ENCODE measurements at regions not wholly inside any gene's neighbourhood (a gene's known extent, or its start where the extent isn't known, plus 50 kb on each side); places are given as distances from the start of the nearest gene placed in this dataset.

DNA sequence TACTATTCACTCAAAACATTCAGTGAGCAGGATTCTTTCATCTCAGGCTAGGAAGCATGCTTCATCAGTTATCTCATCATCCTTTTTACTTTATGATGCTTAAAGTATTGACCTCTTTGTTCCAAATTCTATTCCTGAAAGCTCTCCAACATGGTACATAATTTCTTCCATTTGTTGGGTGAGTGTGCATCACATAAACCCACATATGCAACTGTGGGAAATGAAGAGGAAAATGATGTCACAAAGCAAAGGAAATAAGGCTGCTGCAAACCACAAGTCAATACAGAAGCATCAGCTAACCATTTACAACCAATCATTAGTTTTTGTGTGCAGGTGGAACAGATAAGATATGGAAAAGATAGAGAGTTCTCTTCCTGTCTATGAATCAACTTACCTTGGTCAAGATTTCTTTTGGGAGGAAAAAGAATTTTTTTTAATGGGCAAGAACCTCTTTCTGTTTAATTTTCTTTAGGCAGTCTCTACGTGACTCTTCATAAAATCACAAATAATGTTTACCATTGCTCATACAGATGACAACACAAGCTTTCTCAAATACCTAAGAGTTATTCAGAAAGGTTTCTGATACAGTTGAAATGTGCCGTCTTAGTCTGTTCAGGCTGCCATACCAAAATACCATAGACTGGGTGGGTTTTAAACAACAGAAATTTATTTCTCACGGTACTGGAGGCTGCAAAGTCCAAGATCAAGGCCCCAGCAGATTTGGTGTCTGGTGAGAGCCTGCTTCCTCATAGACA lies 259.9 kb downstream of the ADGRG6 start:
- DNase-seq (ENCODE audit: low spot score): no peak

DNA sequence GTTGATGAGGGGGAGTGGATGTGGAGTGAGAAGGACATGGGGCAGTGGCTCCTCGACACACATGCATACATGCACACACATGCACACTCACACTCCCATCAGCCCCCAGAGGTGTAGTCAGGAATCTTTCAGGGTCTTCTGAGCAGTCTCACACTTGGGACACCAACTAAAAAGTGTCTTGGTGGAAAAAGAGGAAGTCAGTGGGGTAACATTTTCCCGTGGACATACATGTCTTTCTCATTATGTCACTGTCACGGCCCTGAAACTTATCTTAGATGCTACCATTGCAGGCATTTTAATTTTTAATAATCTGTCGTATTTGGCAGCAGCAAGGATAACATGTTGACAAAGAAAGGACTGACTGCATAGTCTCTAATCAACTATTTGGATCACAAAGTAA lies 261.1 kb downstream of the ADGRG6 start:
- no peak for DNase-seq (ENCODE audit: low spot score)

DNA sequence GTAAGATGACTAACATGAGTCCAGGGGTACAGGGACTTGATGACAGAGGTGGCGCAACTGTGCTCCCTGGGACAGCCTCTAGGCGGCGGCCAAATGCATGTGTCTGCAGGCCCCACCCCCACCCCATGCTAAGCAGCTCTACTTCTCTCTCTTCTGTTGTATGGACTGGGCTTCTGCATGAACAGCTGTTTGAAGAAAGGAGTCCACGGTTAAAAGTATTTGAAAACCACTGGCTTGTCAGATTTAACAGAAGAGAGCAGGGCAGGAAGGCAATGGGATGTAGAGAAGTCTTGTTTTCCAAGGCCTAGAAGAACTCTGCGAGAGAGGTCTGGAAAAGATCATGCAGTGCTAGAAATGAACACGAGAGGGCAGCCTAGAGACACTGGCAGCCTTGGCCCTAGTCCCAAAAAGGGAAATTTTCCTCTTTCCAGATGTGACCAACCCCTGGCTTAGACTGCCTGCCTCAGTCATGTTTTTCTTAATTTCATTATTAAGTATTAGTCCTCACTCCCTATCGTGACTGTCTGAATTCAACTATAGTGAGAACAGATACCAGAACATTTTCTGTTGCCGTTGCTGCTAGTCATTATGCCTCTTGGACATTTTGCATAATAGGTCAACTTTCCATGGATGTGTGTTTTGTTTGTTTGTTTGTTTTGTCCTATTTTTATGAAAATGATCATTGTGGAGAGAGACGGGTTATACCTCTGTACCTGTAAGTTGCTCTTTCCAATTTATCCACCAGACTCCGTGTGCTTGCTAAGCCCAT lies 265.0 kb downstream of the ADGRG6 start:
- peak; percentile 51 for DNase-seq (ENCODE audit: low spot score)

DNA sequence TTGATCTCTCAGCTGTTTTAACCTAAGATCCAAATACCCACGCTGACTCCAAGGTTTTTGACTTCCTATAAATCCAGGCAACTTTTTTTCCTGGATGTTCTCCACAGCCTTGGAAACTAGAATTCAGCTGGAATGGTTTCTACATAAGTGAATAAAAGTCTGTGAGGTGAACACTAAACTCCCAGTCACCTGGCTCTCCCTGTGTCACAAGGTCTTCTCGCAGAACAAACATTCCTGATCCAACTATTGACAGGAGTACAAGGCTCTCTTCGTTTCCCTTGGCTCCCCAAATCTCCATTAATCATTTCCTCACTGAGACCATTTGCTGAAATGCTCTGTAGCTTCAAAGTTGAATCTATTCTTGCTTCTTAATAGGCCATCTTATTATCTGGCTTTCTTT lies 265.7 kb downstream of the ADGRG6 start:
- DNase-seq (ENCODE audit: low spot score): peak; percentile 14

DNA sequence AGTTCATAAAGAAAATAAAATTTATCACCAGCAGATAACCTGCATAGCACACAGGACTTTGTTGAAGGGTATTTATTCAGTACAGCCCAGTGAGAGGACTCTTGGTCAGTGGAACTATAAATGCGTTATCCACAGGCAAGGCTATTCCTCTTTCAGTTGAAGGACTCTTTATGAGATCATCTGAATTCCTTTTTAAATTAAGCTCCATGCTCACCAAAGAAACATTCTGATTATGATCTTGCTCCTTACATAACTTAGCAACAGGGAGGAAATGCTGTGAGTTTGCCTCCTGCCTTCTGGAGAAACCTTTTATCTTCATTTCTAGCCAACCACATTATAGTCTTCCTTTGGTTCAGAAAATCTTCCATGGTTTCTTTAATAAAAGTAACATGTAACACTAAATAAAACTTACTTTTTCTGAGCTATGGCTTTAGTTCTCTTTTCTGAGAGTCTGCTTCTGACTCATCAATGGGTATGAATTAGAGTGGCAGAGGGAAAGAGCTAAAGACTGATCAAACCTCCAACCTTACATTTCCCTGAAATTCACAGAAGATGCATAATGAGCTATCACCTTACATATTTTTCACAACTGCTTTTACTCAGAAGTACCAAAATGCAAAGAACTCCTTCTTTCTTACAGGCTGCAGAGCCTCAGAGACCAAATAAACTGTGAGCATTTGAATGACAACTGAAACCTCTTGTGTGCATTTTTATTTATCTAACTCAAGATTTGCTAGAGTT lies 267.2 kb downstream of the ADGRG6 start:
- no peak for DNase-seq (ENCODE audit: low spot score)

DNA sequence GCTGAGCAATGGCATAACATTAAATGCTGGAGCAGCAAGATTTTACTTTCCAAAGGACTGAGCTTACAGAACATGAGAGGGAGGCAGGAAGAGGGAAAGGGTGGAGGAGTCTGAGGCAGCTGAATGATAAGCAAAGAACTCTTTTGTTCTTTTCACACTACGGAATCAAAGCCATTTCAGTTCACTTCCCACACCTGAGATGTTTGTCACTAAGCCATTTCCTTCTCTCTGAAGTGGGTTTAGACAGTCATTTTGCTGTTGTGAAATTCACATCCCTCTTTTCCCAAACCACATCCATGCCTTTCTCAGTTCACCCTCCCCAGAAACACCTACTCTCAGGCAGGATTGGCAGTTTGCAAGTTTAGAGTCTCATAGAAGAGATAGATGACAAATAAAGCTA lies 267.9 kb downstream of the ADGRG6 start:
- no peak for DNase-seq (ENCODE audit: low spot score)

DNA sequence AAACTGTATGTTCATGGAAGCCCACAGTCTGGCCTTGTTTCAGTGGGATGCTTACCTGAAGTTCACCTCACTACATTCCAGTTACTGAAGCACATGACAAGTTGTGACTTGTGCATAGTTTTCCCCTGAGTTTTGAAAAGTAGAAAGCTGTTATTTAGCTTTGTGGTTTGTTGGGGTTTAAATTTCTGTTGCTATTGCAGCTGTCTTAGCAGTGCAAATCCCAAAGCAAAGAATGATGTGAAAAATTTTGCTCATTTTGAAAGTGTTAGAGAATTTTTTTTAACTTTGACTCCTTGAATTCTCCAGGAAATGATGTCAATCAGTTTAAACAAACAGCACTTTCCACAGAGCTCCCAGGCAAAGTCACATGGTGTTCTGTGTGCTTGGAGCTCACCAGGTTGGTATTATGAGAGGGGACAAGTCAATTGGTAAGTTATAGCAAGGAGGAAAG lies 268.4 kb downstream of the ADGRG6 start:
- no peak for DNase-seq (ENCODE audit: low spot score)

DNA sequence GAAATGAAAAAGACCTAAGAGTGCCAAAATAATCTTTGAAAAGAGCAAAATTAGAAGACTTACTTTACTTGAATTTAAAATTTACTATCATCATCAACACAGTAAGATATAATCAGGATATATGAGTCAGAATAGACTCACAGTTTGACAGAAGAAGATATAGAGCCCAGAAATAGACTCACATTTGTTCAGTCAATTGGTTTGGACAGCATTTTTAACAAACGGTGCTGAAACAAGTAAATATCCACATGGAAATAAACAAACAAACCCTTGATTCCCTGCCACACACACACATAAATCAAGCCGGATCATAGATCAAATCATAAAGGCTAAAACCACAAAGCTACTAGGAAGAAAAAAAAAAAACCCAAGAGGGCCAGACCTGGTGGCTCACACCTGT lies 291.1 kb downstream of the ADGRG6 start:
- DNase-seq (ENCODE audit: low spot score): no peak

DNA sequence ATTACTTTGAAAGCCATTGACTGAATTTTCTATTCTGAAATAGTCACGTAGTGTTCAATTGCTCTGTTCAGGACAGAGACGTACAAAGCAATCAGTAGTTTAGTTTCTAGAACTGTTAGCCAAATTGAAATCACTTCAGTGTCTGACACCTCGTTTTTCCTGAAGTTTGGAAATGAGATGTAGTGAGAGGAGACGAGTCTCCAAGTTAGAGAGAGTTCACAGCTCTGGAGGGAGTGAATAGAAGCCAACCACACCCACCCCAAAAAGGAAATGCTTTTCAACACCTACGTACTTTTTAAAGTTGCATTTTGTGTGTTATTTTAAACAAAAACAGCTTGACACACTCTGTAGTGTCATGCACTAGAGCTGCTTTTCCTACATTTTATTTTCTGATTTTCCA lies 296.0 kb downstream of the ADGRG6 start:
- DNase-seq (ENCODE audit: low spot score): no peak

DNA sequence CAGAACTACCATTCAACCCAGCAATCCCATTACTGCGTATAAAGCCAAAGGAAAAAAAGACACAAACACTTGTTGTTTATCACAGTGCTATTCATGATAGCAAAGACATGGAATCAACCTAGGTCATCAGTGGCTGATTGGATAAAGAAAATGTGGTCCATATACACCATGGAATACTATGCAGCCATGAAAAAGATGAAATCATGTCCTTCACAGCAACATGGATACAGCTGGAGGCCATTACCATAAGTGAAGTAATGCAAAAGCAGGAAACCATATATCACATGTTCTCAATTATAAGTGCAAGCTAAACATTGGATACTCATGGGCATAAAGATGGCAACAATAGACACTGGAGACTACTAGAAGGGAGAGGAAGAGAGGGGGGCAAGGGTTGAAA lies 299.6 kb downstream of the ADGRG6 start:
- no peak for DNase-seq (ENCODE audit: low spot score)

DNA sequence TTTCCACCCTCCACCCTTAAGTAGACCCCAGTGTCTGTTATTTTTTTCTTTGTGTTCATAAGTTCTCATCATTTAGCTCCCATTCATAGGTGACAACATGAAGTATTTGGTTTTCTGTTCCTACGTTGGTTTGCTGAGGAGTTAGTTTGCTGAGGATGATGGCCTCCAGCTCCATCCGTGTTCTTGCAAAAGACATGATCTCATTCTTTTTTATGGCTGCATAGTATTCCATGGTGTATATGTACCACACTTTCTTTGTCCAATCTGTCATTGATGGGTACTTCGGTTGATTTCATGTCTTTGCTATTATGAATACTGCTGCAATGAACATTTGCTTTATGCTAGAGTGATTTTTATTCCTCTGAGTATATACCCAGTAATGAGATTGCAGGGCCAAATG lies 301.2 kb downstream of the ADGRG6 start:
- no peak for DNase-seq (ENCODE audit: low spot score)

DNA sequence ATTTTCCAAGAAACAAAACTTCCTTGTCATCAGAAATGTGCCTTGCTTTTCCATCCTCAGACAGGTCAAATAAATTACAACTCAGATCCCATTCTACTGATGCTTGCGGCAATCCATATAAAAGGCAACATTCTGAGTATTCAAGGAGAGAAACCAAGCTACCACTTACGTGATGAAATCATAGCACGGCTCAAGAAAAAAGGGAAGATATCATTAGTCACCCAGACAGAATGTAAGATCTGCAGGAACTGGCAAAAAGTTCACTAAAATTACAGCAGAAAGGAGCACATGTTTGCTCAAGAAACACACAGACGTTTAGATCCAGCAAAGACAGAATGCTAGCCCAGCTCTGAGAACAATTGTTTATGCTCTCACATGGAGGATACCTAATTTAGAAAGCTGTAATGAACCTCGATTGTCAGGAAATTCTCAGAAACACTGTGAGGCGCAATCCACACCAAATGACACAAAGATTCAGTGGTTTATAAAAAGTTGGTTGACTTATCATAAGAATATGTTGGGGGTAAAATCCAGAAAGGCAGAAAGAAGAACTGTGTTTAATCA lies 304.2 kb downstream of the ADGRG6 start:
- no peak for DNase-seq (ENCODE audit: low spot score)

DNA sequence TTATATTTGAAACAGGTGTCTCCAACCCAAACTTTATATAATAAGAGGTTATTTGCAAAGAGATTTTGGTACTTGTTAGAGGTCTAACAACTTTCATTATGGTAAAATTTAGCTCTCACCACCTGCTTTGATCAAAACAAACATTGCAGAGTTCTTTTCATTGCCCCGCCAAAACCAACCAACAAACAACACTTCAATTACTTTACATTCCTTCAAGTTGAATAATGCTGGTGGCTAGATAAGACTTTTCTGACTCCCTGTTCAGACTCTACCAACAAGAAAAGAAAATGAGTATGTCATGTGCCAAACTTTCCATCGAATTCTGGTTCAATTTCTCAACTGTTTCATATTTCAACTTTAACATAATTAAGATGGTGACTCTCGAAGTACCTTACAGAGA lies 311.1 kb downstream of the ADGRG6 start:
- no peak for DNase-seq (ENCODE audit: low spot score)

DNA sequence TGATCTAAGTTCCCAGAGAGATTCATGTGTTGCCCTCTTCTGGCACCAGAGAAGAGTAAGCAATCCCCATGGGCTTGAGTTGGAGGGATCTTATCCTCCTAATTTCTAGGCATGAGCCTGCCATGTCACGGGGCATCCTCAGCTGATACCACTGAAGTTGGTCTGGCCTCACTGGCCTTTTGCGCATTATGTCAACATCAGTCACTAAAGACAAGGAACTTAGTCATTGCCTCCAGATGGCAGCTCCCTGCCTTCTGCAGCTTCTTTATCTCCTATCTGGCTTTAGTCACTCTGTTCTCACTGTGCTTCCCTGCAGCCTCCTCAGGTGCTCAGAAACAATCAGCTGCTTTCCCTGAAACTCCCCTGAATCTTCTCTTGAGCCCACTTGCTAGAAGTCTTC lies 312.2 kb downstream of the ADGRG6 start:
- DNase-seq (ENCODE audit: low spot score): no peak

DNA sequence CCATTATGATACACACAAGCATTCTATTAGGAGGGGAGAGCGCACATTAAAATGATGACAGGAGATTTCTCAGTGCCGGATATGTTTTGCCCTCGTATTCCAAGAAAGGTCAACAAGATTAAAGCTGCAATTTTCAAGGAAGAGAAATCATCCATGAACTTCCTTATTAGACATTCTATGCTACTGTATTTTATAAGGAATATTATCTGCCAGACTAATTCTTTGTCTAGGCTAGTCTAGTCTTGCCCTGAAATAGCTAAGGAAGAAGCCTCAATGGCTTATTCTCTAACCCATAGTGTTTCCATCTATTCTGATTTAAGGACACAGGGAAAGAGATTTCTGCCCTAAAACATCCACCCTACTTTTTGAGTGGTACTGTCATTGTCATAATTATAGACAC lies 315.4 kb downstream of the ADGRG6 start:
- no peak for DNase-seq (ENCODE audit: low spot score)

DNA sequence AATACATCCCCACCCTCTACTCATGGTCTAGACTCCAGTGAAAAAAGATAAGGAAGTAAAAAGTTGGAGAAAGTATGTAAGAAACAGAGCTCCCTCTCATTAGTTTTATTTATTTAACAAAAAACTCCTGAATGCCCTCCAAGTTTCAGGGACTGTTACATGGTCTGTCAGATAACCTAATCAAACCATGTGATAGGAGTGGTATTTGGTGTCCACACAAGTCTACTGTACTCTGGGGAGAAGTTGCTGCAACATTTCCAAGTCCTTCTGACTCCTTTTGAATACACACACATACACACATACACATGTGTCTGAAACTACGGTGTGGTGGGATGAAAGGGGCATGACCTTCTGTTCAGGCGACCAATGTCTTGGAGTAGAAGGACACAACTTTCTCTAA lies 320.0 kb downstream of the ADGRG6 start:
- no peak for DNase-seq (ENCODE audit: low spot score)

DNA sequence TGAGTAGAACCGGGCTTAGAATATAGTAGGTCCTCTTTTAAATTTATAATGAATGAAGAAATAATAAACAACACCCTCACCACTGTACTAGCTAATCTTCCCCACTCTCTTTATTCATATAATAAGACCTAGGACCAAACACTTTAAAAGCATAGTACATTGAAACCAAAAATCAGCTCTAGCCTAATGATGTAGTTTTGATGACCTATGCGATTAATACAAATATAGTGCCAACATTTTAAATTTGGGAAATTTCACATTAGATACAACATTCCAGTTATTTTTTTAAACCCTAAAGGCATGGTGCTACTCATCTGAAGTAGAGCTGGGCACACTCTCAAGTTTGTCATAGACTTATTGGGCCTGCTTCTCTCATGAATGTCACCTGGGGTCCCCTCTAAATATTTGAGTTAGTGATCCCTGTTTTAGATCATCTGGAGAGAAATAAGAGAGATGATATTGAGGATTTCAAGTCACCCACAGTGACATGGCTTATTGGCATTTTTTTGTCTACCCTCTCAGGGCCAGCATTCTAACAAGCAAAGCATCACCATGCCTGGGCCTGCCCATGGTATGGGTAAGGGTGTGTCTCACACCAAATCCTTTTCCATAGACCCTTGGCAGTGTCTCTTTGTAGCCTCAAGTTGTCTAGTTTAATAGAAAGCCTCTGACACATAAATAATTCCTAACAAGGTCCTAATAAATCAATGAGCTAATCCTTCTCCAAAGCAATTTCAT lies 319.8 kb downstream of the HIVEP2 start:
- DNase-seq (ENCODE audit: low spot score): no peak

DNA sequence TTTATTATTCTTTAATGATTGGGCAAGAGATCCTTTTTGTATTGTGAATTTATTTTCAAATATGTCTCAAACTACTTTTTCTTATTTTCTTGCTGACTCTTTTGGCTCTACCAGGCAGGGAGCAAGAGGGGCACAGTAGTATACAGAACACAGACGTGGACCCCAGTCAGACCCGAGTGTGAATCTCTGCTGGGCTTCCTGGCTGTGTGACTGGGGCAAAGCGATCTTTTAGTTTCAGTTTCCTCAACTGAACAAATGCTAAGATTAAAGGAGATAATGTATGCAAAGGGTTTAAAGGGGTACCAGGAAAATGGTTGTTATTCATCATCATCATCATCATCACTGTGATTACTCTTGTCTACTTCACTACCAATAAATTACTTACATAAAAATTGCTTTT lies 317.5 kb downstream of the HIVEP2 start:
- DNase-seq (ENCODE audit: low spot score): no peak

DNA sequence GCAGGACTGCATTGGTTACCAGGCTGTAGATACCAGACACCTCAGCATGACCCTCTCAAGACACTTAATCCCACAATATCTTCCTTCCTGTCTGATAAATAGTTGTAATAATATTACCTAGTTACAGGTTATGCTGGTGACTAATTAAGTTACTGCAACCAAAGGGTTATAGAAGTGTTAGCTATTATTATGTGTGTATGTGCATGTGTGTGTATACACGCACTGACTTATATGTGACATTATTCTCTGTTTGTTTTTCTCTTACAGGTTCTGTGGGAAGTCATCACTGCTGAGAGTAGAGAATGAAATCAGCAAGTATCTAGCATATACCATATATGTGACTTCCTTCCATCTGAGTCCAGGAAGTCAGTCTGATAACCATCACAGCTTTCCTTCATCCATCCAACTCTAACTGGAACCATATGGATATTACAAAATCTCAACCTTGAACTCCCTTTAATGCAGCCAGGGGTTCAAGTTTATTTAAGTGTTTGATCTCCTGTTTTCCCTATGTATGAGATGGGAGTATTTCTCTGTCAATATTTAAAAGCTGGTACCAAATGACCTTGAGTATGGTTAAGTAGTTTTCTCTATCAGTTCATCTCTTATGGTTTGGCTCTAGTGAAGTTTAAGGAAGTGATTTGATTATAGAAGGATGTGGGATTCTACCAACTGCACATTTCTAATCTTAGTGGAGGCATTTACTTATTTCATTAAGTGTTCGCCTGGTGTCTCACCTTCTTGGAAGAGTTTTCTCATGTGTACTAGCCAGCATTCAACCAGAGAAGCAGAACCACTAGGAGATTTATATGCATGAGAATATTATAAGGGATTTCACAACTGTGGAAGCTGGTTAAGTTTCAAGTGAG lies 313.2 kb downstream of the HIVEP2 start:
- DNase-seq (ENCODE audit: low spot score): no peak

DNA sequence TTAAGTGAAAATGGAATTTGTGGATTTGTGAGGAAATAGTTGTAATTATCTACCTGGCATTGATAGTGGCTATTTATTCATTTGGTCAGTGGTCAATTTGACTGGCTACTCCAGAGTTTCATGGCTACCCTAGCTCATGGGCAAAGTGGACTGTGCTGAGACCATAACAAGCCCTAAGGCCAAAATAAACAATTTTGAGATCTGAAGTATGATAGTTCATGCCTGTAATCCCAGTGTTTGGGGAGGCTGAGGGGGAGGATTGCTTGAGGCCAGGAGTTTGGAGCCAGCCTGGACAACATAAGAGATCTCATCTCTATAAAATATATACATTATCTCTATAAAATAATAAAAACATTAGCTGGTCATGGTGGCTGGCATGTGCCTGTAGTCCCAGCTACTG lies 311.7 kb downstream of the HIVEP2 start:
- DNase-seq (ENCODE audit: low spot score): no peak

DNA sequence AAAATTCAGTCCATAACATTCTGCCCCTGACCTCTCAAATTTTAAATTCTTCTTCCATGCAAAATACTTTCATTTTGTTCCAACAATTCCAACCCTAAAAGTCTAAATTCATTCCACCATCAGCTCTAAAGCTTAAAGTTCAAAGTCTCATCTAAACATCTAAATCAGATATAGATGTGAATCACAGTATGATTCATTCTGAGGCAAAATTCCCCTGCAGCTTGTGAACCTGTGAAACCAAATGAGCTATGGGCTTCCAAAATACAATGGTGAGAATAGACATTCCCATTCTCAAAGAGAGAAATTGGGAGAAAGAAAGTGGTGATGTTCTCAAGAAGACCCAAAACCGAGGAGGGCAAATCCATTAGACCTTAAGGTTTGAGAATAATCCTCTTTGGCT lies 309.8 kb downstream of the HIVEP2 start:
- no peak for DNase-seq (ENCODE audit: low spot score)
